Activated CD8-positive, alpha-beta T cell treated with anti-CD3 and anti-CD28 coated beads, Interleukin-2, amount 10 ng/mL, durations not matched to agents 7 days and 5 days (primary cell): ENCODE measurements at regions not wholly inside any gene's neighbourhood (a gene's known extent, or its start where the extent isn't known, plus 50 kb on each side); places are given as distances from the start of the nearest gene placed in this dataset.

Source experiments
- ATAC-seq: fragments of 150-1000 bp; cut with Tn5 transposase; one replicate; pipeline ENCODE4 v1.10.0; 2021; ENCODE audit warnings: moderate library complexity
- CTCF ChIA-PET: fragments of 350-600 bp; sonication (Branson Sonifier 250); formaldehyde crosslinking; loops from one replicate; lab custom pipeline; 2021; ENCODE audit warnings: antibody characterized with exemption; lab: Charles Lee
- POLR2A ChIA-PET: fragments of 350-600 bp; sonication (Branson Sonifier 250); formaldehyde crosslinking; loops from one replicate; lab custom pipeline; 2021; ENCODE audit warnings: antibody characterized with exemption; lab: Charles Lee
- DNase-seq: peaks from one replicate; pipeline ENCODE4 v3.0.0-alpha.2; 2020
- H3K27ac Mint-ChIP-seq: one replicate; pipeline ENCODE4 v1.8.0; 2021; ENCODE audit warnings: mild to moderate bottlenecking, mixed read lengths
- H3K27me3 Mint-ChIP-seq: one replicate; pipeline ENCODE4 v1.8.0; 2021; ENCODE audit warnings: low read depth, mixed read lengths
- H3K36me3 Mint-ChIP-seq: one replicate; pipeline ENCODE4 v1.8.0; 2021; ENCODE audit warnings: low read depth, mixed read lengths
- H3K4me1 Mint-ChIP-seq: one replicate; pipeline ENCODE4 v1.8.0; 2021; ENCODE audit warnings: low read depth, mixed read lengths
- H3K4me3 Mint-ChIP-seq: one replicate; pipeline ENCODE4 v1.8.0; 2021; ENCODE audit warnings: mild to moderate bottlenecking, mixed read lengths
- H3K9me3 Mint-ChIP-seq: one replicate; pipeline ENCODE4 v1.8.0; 2022; ENCODE audit warnings: mixed read lengths; ENCODE audit not compliant: insufficient read depth

- Mint-ChIP-seq H3K27me3 (peaks cover 6% of the 10 kb centered on the region), H3K9me3 (no peaks in the 10 kb centered on the region), H3K27ac (no peak overlapping the region), H3K36me3 (no peaks in the 10 kb centered on the region), H3K4me1 (no peaks in the 10 kb centered on the region), H3K4me3 (no peak overlapping the region)
- ChIA-PET CTCF (no interaction called here), POLR2A (no interaction called here)
- DNase-seq (no peak), ATAC-seq (no peak)
These were observed 223.5 kb downstream of the HRH4 start for GRCh38 chr18:24683925-24684324.

GRCh38 chr18:24685254-24685959, 225.0 kb downstream of the HRH4 start:
- no peaks in the 10 kb centered on the region for H3K4me1 Mint-ChIP-seq
- no peak overlapping the region for H3K4me3 Mint-ChIP-seq
- ChIA-PET POLR2A (no interaction called here), CTCF (no interaction called here)
- peaks cover 2% of the 10 kb centered on the region for H3K27me3 Mint-ChIP-seq
- no peaks in the 10 kb centered on the region for H3K36me3 Mint-ChIP-seq
- H3K27ac Mint-ChIP-seq = no peak overlapping the region
- no peaks in the 10 kb centered on the region for H3K9me3 Mint-ChIP-seq
- DNase-seq (no peak), ATAC-seq (no peak)

GRCh38 chr18:24695168-24695567, 234.7 kb downstream of the HRH4 start:
- Mint-ChIP-seq H3K27me3 (peaks cover 3% of the 10 kb centered on the region), H3K27ac (no peak overlapping the region), H3K36me3 (no peaks in the 10 kb centered on the region), H3K4me1 (no peaks in the 10 kb centered on the region), H3K4me3 (no peak overlapping the region), H3K9me3 (peaks cover 3% of the 10 kb centered on the region)
- ATAC-seq (no peak), DNase-seq (no peak)
- CTCF ChIA-PET = no interaction called here
- POLR2A ChIA-PET = no interaction called here

GRCh38 chr18:24702001-24702515, 241.6 kb downstream of the HRH4 start:
- H3K27ac Mint-ChIP-seq = no peak overlapping the region
- H3K36me3 Mint-ChIP-seq = no peaks in the 10 kb centered on the region
- CTCF ChIA-PET = no interaction called here
- H3K4me1 Mint-ChIP-seq = no peaks in the 10 kb centered on the region
- H3K9me3 Mint-ChIP-seq = peaks cover under 1% of the 10 kb centered on the region
- H3K4me3 Mint-ChIP-seq = no peak overlapping the region
- POLR2A ChIA-PET = no interaction called here
- DNase-seq (no peak), ATAC-seq (no peak)
- peaks cover 14% of the 10 kb centered on the region for H3K27me3 Mint-ChIP-seq

GRCh38 chr18:24703316-24703715, 242.9 kb downstream of the HRH4 start:
- ChIA-PET POLR2A (no interaction called here), CTCF (no interaction called here)
- DNase-seq (no peak), ATAC-seq (no peak)
- H3K4me1 Mint-ChIP-seq = no peaks in the 10 kb centered on the region
- no peak overlapping the region for H3K27ac Mint-ChIP-seq
- H3K36me3 Mint-ChIP-seq = no peaks in the 10 kb centered on the region
- H3K27me3 Mint-ChIP-seq = peaks cover 14% of the 10 kb centered on the region
- H3K9me3 Mint-ChIP-seq = no peaks in the 10 kb centered on the region
- no peak overlapping the region for H3K4me3 Mint-ChIP-seq

GRCh38 chr18:24704946-24705630, 244.7 kb downstream of the HRH4 start:
- H3K27me3 Mint-ChIP-seq = peaks cover 14% of the 10 kb centered on the region
- DNase-seq (no peak), ATAC-seq (no peak)
- POLR2A ChIA-PET = no interaction called here
- no peaks in the 10 kb centered on the region for H3K9me3 Mint-ChIP-seq
- H3K4me3 Mint-ChIP-seq = no peak overlapping the region
- H3K27ac Mint-ChIP-seq = no peak overlapping the region
- H3K4me1 Mint-ChIP-seq = no peaks in the 10 kb centered on the region
- CTCF ChIA-PET = no interaction called here
- no peaks in the 10 kb centered on the region for H3K36me3 Mint-ChIP-seq

- Mint-ChIP-seq H3K4me3 (no peak overlapping the region), H3K27ac (no peak overlapping the region), H3K9me3 (no peaks in the 10 kb centered on the region), H3K4me1 (no peaks in the 10 kb centered on the region), H3K27me3 (peaks cover 3% of the 10 kb centered on the region), H3K36me3 (no peaks in the 10 kb centered on the region)
- CTCF ChIA-PET = no interaction called here
- ATAC-seq = no peak
- no peak for DNase-seq
- POLR2A ChIA-PET = no interaction called here
These were observed 250.0 kb downstream of the HRH4 start for GRCh38 chr18:24710474-24710873.

GRCh38 chr18:24719791-24720190, 259.4 kb downstream of the HRH4 start:
- Mint-ChIP-seq H3K27ac (no peak overlapping the region), H3K36me3 (no peaks in the 10 kb centered on the region), H3K4me3 (no peak overlapping the region), H3K9me3 (no peaks in the 10 kb centered on the region), H3K4me1 (no peaks in the 10 kb centered on the region), H3K27me3 (peaks cover 20% of the 10 kb centered on the region)
- ATAC-seq (no peak), DNase-seq (no peak)
- ChIA-PET POLR2A (no interaction called here), CTCF (no interaction called here)

GRCh38 chr18:24721388-24721787, 261.0 kb downstream of the HRH4 start:
- ChIA-PET CTCF (no interaction called here), POLR2A (no interaction called here)
- Mint-ChIP-seq H3K36me3 (no peaks in the 10 kb centered on the region), H3K27me3 (peaks cover 20% of the 10 kb centered on the region), H3K4me1 (no peaks in the 10 kb centered on the region), H3K4me3 (no peak overlapping the region), H3K27ac (no peak overlapping the region), H3K9me3 (no peaks in the 10 kb centered on the region)
- ATAC-seq = no peak
- no peak for DNase-seq

GRCh38 chr18:24725644-24726415, 265.4 kb downstream of the HRH4 start:
- ATAC-seq (no peak), DNase-seq (no peak)
- H3K36me3 Mint-ChIP-seq = no peaks in the 10 kb centered on the region
- peaks cover 1% of the 10 kb centered on the region for H3K4me1 Mint-ChIP-seq
- peaks cover 8% of the 10 kb centered on the region for H3K27me3 Mint-ChIP-seq
- CTCF ChIA-PET = interaction anchor here (0.6 to 1.7 kb wide), 20 partner anchors 20 to 436 kb away, joined by 3 to 17 read pairs (median 4); no protein-coding TSS in a partner anchor
- H3K4me3 Mint-ChIP-seq = no peak overlapping the region
- POLR2A ChIA-PET = interaction anchor here (0.5 kb wide), 1 partner anchor 54 kb away, joined by 3 read pairs; no protein-coding TSS in a partner anchor
- no peaks in the 10 kb centered on the region for H3K9me3 Mint-ChIP-seq
- H3K27ac Mint-ChIP-seq = no peak overlapping the region

GRCh38 chr18:24726727-24727492, 266.5 kb downstream of the HRH4 start:
- H3K27ac Mint-ChIP-seq = no peak overlapping the region
- peaks cover 1% of the 10 kb centered on the region for H3K4me1 Mint-ChIP-seq
- no peaks in the 10 kb centered on the region for H3K36me3 Mint-ChIP-seq
- no peaks in the 10 kb centered on the region for H3K27me3 Mint-ChIP-seq
- ChIA-PET CTCF (interaction anchor here (0.6 to 1.7 kb wide), 23 partner anchors 21 to 1277 kb away, joined by 3 to 17 read pairs (median 4); no protein-coding TSS in a partner anchor), POLR2A (no interaction called here)
- H3K9me3 Mint-ChIP-seq = no peaks in the 10 kb centered on the region
- no peak overlapping the region for H3K4me3 Mint-ChIP-seq
- DNase-seq = peak; percentile 71
- ATAC-seq = no peak
